H1 (cell line): ENCODE measurements at regions not wholly inside any gene's neighbourhood (a gene's known extent, or its start where the extent isn't known, plus 50 kb on each side); places are given as distances from the start of the nearest gene placed in this dataset.

Experiments
- BCL11A ChIP-seq, 2 experiments: IDR thresholded peaks; one replicate each; pipeline ENCODE4 v1.6.1; 2011; ENCODE audit warnings: low read depth in 2 of 2, low read length in 2 of 2, mild to moderate bottlenecking in 2 of 2
- CBX5 ChIP-seq: fragments of 300-800, 300-1000 bp; sonication (generic); IDR thresholded peaks from 2 replicates; pipeline ENCODE4 v1.7.1; 2016; ENCODE audit warnings: antibody characterized with exemption, low read length, low read depth
- GTF2F1 ChIP-seq: IDR thresholded peaks from 2 replicates; pipeline ENCODE4 v1.6.1; 2012; ENCODE audit warnings: low read depth, low read length, improper control_type of control experiment, borderline replicate concordance
- HDAC6 ChIP-seq: IDR thresholded peaks from one replicate; pipeline ENCODE4 v1.7.1; 2012; ENCODE audit warnings: low read depth, mild to moderate bottlenecking, inconsistent platforms, low read length, moderate library complexity
- KDM5A ChIP-seq: fragments of 200-600 bp; IDR thresholded peaks from 2 replicates; pipeline ENCODE4 v1.7.1; 2012; ENCODE audit warnings: mild to moderate bottlenecking, low read length, inconsistent platforms, mixed read lengths
- SIX5 ChIP-seq: IDR thresholded peaks from 2 replicates; pipeline ENCODE4 v1.6.1; 2011; ENCODE audit warnings: mild to moderate bottlenecking, low read depth, low read length
- TEAD4 ChIP-seq: IDR thresholded peaks from 2 replicates; pipeline ENCODE4 v1.6.1; 2012; ENCODE audit warnings: low read depth, low read length, inconsistent platforms, mixed read lengths
- TF ChIP-seq, protein P1 (sequence below): IDR thresholded peaks from 2 replicates; pipeline ENCODE4 v1.6.1; 2011; ENCODE audit warnings: low read depth, mild to moderate bottlenecking, low read length; ENCODE audit not compliant: insufficient read depth

DNA sequence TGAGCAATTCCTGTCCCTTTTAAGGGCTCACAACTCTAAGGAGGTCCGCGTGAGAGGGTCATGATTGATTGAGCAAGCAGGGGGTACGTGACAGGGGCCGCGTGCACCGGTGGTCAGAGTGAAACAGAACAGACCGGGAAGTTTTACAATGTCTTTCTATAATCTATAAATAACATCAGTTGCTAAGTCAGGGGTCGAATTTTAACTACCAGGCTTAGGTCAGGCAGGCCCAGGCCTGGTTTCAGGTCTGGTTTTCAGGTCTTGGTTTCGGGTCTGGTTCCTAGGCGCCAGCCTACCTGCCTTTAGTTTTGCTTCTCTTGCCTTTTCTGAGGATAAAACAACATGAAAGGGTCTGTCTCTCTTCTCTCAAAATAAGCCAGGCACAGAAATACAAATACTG, 476.0 kb upstream of the CAMK1G start (continued):
- TF ChIP-seq BCL11A (IDR thresholded peaks at IDR 0.05; ENCODE audit: low read depth in 2 of 2, low read length in 2 of 2) (no peak), CBX5 (no peak), TEAD4 (no peak), KDM5A (no peak), HDAC6 (no peak), GTF2F1 (no peak), SIX5 (no peak)
- TF ChIP-seq, protein P1, sequence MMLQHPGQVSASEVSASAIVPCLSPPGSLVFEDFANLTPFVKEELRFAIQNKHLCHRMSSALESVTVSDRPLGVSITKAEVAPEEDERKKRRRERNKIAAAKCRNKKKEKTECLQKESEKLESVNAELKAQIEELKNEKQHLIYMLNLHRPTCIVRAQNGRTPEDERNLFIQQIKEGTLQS, result no peak
